Activated CD4-positive, CD25-positive, alpha-beta regulatory T cell treated with anti-CD3 and anti-CD28 coated beads, Interleukin-2, amount 50 U/mL, for 24 hours (primary cell): ENCODE measurements at regions not wholly inside any gene's neighbourhood (a gene's known extent, or its start where the extent isn't known, plus 50 kb on each side); places are given as distances from the start of the nearest gene placed in this dataset.

Experiments used
- ATAC-seq, 2 donors: fragments of 150-1000 bp; cut with Tn5 transposase; one replicate each; pipeline ENCODE4 v1.10.0; 2021; ENCODE audit warnings: mild to moderate bottlenecking in 1 of 2, moderate library complexity in 1 of 2

- ATAC-seq = no peak
These were observed 300.0 kb upstream of the HDAC4 start for GRCh38 chr2:239700686-239701345.

- ATAC-seq = no peak
These were observed 296.8 kb upstream of the HDAC4 start for GRCh38 chr2:239697399-239698164.

- ATAC-seq = no peak
These were observed 295.9 kb upstream of the HDAC4 start for GRCh38 chr2:239696559-239697207.

GRCh38 chr2:239695728-239696240, 295.0 kb upstream of the HDAC4 start:
- ATAC-seq = no peak

DNA sequence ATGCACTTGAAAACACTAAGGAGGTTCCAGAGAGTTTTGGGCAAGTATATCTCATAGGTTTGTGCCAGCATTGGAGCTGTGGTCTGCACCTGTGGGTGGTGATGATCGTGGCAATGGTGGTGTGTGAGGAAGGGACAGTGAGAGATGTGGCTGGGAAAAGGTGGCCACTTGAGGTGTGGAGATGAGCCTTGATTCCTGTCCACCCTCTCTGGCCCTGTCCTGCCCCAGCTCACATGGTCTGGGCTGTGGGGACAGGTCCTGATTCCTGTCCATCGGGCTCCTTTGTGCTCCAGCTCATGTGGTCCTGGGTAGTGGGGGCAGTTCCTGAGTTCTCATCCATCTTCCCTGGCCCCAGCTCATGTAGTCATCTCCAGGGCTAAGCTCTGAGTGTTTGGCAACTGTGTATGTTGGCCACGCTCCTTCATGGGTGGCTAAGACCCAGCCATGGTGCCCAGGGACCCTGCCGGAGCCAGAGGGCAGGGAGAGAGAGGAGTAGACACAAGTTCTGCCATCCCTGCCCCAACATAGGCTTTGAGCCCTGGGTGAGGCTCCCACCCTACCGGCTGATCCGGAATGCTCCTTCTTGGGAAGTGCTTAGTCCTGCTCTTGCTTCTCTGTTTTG, 294.4 kb upstream of the HDAC4 start:
- no peak for ATAC-seq

- ATAC-seq = no peak
These were observed 293.7 kb upstream of the HDAC4 start for GRCh38 chr2:239694487-239694886.

- ATAC-seq = no peak
These were observed 293.1 kb upstream of the HDAC4 start for GRCh38 chr2:239693761-239694415.

GRCh38 chr2:239693330-239693729, 292.5 kb upstream of the HDAC4 start:
- ATAC-seq = no peak

- ATAC-seq = no peak
These were observed 292.1 kb upstream of the HDAC4 start for GRCh38 chr2:239692919-239693318.

- no peak for ATAC-seq
These were observed 291.6 kb upstream of the HDAC4 start for GRCh38 chr2:239692362-239692851.

- no peak for ATAC-seq
These were observed 290.9 kb upstream of the HDAC4 start for GRCh38 chr2:239691720-239692119.

- no peak for ATAC-seq
These were observed 290.1 kb upstream of the HDAC4 start for GRCh38 chr2:239690651-239691631.

DNA sequence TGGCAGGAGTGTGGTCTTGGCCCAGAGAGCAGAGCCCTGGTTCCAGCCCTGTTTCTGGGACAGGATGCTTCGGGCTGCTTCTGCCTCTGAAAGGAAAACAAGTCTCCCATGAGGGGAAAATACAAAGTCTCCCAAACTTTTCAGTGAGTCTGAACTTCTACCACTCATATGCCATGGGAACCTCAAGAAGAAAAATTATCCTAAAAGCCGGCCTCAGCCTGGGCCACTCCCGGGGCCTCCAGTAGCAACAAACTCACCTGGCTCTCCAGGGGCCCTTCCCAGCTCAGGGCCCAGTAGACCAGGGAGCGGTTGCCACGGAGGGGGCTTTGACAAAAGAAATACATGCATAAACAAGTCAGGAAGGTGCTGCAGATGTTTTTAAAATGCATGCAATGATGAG, 289.2 kb upstream of the HDAC4 start:
- no peak for ATAC-seq

- no peak for ATAC-seq
These were observed 288.6 kb upstream of the HDAC4 start for GRCh38 chr2:239689410-239689809.

DNA sequence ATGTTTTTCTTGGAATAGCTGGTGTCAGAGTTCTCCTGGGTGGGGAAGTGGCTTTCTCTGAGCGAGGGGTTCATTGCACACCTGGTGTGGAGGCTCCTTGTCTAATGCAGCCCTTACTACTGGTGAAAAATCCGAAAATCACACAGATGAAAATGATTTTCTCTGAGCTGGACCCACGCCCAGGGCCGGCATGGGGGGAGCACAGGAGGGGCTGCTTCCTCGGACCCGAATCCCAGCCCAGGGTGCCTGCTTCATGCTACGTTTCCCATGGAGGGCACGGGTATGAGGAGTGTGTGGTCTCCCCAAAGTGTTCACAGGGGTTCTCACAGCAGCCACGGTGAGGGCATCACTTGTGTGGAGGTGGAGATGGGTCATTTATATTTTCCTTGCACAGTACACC, 288.0 kb upstream of the HDAC4 start:
- no peak for ATAC-seq

DNA sequence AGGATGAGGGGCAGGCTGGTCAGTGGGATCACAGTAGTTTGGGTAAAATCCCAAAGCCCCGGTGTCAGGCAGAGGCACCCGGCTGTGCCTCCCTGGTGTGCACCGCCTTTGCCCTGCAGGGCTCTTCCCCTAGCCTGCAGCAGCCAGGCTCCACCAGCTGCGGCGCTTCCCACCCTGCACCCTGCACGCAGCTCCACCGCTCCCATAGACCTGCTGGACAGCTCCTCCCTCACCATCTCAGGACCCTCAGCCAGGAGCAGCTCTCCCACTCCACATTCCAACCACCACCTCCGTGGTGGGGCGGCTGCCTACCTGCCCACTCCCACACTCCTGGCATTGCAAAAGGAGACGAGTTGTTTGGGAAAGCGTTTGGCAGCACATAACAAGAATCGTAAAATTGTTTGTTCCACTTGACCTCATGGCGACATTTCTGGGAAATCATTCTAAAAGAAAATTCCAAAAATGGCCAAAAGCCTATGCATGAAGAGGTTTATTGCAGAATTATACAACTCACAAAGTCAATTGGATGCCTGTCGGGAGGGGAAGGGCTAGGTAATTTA, 287.4 kb upstream of the HDAC4 start:
- no peak for ATAC-seq

DNA sequence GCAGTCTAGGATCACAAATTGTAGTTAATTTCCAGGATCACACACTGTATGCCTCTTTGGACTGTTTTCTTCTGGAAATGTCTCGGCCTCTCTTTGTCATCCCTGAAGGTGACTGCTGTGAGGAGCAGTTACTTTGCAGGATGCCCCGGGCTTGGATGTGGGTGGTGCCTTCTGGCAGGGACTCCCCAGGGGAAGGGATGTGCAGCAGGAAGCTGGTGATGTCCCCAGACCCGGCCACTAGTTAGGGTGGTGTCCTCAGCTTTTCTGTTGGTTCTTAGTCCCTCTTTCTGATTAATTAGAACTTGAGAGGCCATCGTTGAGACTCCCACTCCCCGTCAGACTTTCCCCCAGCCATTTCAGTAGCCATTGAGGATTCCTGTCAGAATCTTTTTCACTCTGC, 286.6 kb upstream of the HDAC4 start:
- ATAC-seq = no peak

DNA sequence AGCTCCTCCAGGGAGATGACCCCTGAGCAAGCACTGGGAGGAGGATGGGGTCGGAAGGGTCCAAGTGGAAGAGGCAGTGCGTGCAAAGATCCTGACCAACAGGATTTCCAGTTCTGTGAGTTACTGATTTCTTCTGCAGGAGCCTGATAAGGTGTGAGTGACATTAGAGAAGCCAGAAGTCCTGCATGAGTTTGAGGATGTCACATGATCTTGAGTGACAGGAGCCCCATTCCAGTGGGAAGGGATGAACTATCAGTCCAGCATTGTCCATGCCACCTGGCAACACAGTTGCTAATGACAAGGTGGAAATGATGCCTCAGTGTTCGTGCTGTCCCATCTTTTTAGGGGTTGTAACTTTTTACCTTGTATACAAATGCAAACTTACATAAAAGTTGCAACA, 285.1 kb upstream of the HDAC4 start:
- no peak for ATAC-seq

DNA sequence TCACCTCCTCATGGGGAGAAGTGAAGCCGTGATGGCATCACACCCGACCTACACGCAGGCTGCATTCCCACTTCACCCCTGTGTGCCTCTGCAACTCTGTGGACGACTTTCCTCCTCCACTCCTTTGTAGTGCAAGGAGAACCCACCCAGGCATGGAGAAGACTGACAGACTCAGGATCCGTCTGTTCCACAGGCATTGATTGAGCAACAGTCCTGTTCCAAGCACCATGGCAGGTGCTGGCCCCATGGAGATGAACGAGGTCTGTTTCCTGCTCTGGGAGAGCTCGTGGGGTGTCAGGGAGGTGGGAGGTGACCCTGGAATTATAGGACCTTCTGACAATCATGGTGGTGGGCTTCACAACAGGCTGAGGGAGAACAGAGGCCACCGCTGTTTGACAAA, 284.7 kb upstream of the HDAC4 start:
- ATAC-seq = no peak

- no peak for ATAC-seq
These were observed 284.2 kb upstream of the HDAC4 start for GRCh38 chr2:239684996-239685395.

GRCh38 chr2:239684271-239684810, 283.5 kb upstream of the HDAC4 start:
- ATAC-seq = no peak
